Natural killer cell treated with Interleukin-12 subunit alpha and Interleukin-12 subunit beta and Interleukin-15 and Interleukin-18, amount 100 ng/mL, for 72 hours (primary cell): ENCODE measurements at regions not wholly inside any gene's neighbourhood (a gene's known extent, or its start where the extent isn't known, plus 50 kb on each side); places are given as distances from the start of the nearest gene placed in this dataset.

Experiments used
- ATAC-seq, 2 donors: fragments of 150-1000 bp; cut with Tn5 transposase in 1 of 2; sonication (Bioruptor Pico), chemical (Tn5 transposase) in 1 of 2; 2 replicates each; pipeline ENCODE4 v1.10.0; 2021
- DNase-seq: peaks from one replicate; pipeline ENCODE4 v3.0.0; 2022; ENCODE audit warnings: low spot score
- H3K27ac Mint-ChIP-seq, 2 donors: 1 replicate in 1 of 2; 2 replicates in 1 of 2; pipeline ENCODE4 v1.8.0; 2022; ENCODE audit warnings: mixed read lengths in 2 of 2, mild to moderate bottlenecking in 1 of 2, moderate library complexity in 1 of 2
- H3K27me3 Mint-ChIP-seq, 2 donors: 1 replicate in 1 of 2; 2 replicates in 1 of 2; pipeline ENCODE4 v1.8.0; 2022; ENCODE audit warnings: mixed read lengths in 2 of 2
- H3K36me3 Mint-ChIP-seq: one replicate; pipeline ENCODE4 v1.8.0; 2022; ENCODE audit warnings: mixed read lengths
- H3K4me1 Mint-ChIP-seq, 2 donors: 1 replicate in 1 of 2; 2 replicates in 1 of 2; pipeline ENCODE4 v1.8.0; 2022; ENCODE audit warnings: low read depth in 2 of 2, mixed read lengths in 2 of 2, mild to moderate bottlenecking in 1 of 2
- H3K4me3 Mint-ChIP-seq: one replicate; pipeline ENCODE4 v1.8.0; 2022; ENCODE audit warnings: mixed read lengths
- H3K9me3 Mint-ChIP-seq: 2 replicates; pipeline ENCODE4 v1.8.0; 2022; ENCODE audit warnings: mixed read lengths

GRCh38 chr17:13749166-13749890, 147.6 kb upstream of the HS3ST3A1 start:
- Mint-ChIP-seq H3K27me3 (peaks cover 10 to 17% of the 10 kb centered on the region in 2 donors), H3K4me3 (no peak overlapping the region), H3K9me3 (no peaks in the 10 kb centered on the region), H3K36me3 (no peaks in the 10 kb centered on the region), H3K4me1 (no peaks in the 10 kb centered on the region), H3K27ac (no peak overlapping the region)
- no peak for DNase-seq
- ATAC-seq: no peak

- H3K27me3 Mint-ChIP-seq: peaks cover 10 to 16% of the 10 kb centered on the region in 2 donors
- H3K4me3 Mint-ChIP-seq: no peak overlapping the region
- ATAC-seq (no peak), DNase-seq (no peak)
- H3K4me1 Mint-ChIP-seq: no peaks in the 10 kb centered on the region
- H3K9me3 Mint-ChIP-seq: no peaks in the 10 kb centered on the region
- H3K36me3 Mint-ChIP-seq: no peaks in the 10 kb centered on the region
- H3K27ac Mint-ChIP-seq: no peak overlapping the region
Observed at GRCh38 chr17:13749891-13750235, 148.1 kb upstream of the HS3ST3A1 start.

GRCh38 chr17:13750816-13751793, 149.4 kb upstream of the HS3ST3A1 start:
- Mint-ChIP-seq H3K9me3 (no peaks in the 10 kb centered on the region), H3K4me3 (no peak overlapping the region), H3K36me3 (no peaks in the 10 kb centered on the region), H3K27me3 (peaks cover 5 to 8% of the 10 kb centered on the region in 2 donors), H3K27ac (no peak overlapping the region), H3K4me1 (no peaks in the 10 kb centered on the region)
- DNase-seq: no peak
- ATAC-seq: no peak

- H3K4me1 Mint-ChIP-seq: no peaks in the 10 kb centered on the region
- no peak overlapping the region for H3K4me3 Mint-ChIP-seq
- H3K9me3 Mint-ChIP-seq: no peaks in the 10 kb centered on the region
- no peak for ATAC-seq
- no peak overlapping the region for H3K27ac Mint-ChIP-seq
- DNase-seq: no peak
- H3K27me3 Mint-ChIP-seq: peaks cover 0 to 8% of the 10 kb centered on the region in 2 donors
- H3K36me3 Mint-ChIP-seq: no peaks in the 10 kb centered on the region
Observed at GRCh38 chr17:13753154-13753553, 151.4 kb upstream of the HS3ST3A1 start.

GRCh38 chr17:13753771-13754170, 152.0 kb upstream of the HS3ST3A1 start:
- H3K27me3 Mint-ChIP-seq: peaks cover 0 to 8% of the 10 kb centered on the region in 2 donors
- H3K4me3 Mint-ChIP-seq: no peak overlapping the region
- no peak overlapping the region for H3K27ac Mint-ChIP-seq
- no peaks in the 10 kb centered on the region for H3K4me1 Mint-ChIP-seq
- ATAC-seq: no peak
- no peaks in the 10 kb centered on the region for H3K9me3 Mint-ChIP-seq
- H3K36me3 Mint-ChIP-seq: no peaks in the 10 kb centered on the region
- DNase-seq: no peak

- ATAC-seq: no peak
Observed at GRCh38 chr17:13755851-13756250, 154.1 kb upstream of the HS3ST3A1 start.

GRCh38 chr17:13756763-13757162, 155.0 kb upstream of the HS3ST3A1 start:
- Mint-ChIP-seq H3K27ac (no peak overlapping the region), H3K36me3 (no peaks in the 10 kb centered on the region), H3K27me3 (peaks cover 6 to 17% of the 10 kb centered on the region in 2 donors), H3K9me3 (no peaks in the 10 kb centered on the region), H3K4me1 (no peaks in the 10 kb centered on the region), H3K4me3 (no peak overlapping the region)
- DNase-seq: no peak
- ATAC-seq: no peak

More at GRCh38 chr17:13755851-13756250, 154.1 kb upstream of the HS3ST3A1 start:
- H3K27ac Mint-ChIP-seq: no peak overlapping the region
- DNase-seq: no peak
- no peaks in the 10 kb centered on the region for H3K36me3 Mint-ChIP-seq
- H3K4me3 Mint-ChIP-seq: no peak overlapping the region
- no peaks in the 10 kb centered on the region for H3K9me3 Mint-ChIP-seq
- H3K4me1 Mint-ChIP-seq: no peaks in the 10 kb centered on the region
- H3K27me3 Mint-ChIP-seq: peaks cover 6 to 11% of the 10 kb centered on the region in 2 donors

- no peak overlapping the region for H3K27ac Mint-ChIP-seq
- H3K36me3 Mint-ChIP-seq: no peaks in the 10 kb centered on the region
- H3K4me3 Mint-ChIP-seq: no peak overlapping the region
- no peaks in the 10 kb centered on the region for H3K9me3 Mint-ChIP-seq
- no peak for DNase-seq
- peaks cover 6 to 17% of the 10 kb centered on the region in 2 donors for H3K27me3 Mint-ChIP-seq
- no peaks in the 10 kb centered on the region for H3K4me1 Mint-ChIP-seq
- no peak for ATAC-seq
Observed at GRCh38 chr17:13757871-13758270, 156.1 kb upstream of the HS3ST3A1 start.

GRCh38 chr17:13759518-13760335, 158.0 kb upstream of the HS3ST3A1 start:
- no peak for DNase-seq
- Mint-ChIP-seq H3K27ac (no peak overlapping the region), H3K9me3 (no peaks in the 10 kb centered on the region), H3K27me3 (peaks cover 8 to 17% of the 10 kb centered on the region in 2 donors), H3K36me3 (no peaks in the 10 kb centered on the region), H3K4me3 (no peak overlapping the region), H3K4me1 (no peaks in the 10 kb centered on the region)
- no peak for ATAC-seq

- Mint-ChIP-seq H3K27ac (no peak overlapping the region), H3K27me3 (peaks cover 6 to 18% of the 10 kb centered on the region in 2 donors), H3K4me3 (no peak overlapping the region), H3K36me3 (no peaks in the 10 kb centered on the region), H3K4me1 (no peaks in the 10 kb centered on the region), H3K9me3 (no peaks in the 10 kb centered on the region)
- ATAC-seq (no peak), DNase-seq (no peak)
Observed at GRCh38 chr17:13761038-13761603, 159.4 kb upstream of the HS3ST3A1 start.

- no peak overlapping the region for H3K4me3 Mint-ChIP-seq
- peaks cover 12 to 24% of the 10 kb centered on the region in 2 donors for H3K27me3 Mint-ChIP-seq
- ATAC-seq: no peak
- H3K9me3 Mint-ChIP-seq: peaks cover 5% of the 10 kb centered on the region
- no peak for DNase-seq
- peaks cover 3% of the 10 kb centered on the region for H3K36me3 Mint-ChIP-seq
- no peak overlapping the region for H3K27ac Mint-ChIP-seq
- no peaks in the 10 kb centered on the region for H3K4me1 Mint-ChIP-seq
Observed at GRCh38 chr17:13765701-13766100, 164.0 kb upstream of the HS3ST3A1 start.

- H3K4me1 Mint-ChIP-seq: no peaks in the 10 kb centered on the region
- no peak overlapping the region for H3K4me3 Mint-ChIP-seq
- DNase-seq: no peak
- peaks cover 7% of the 10 kb centered on the region for H3K9me3 Mint-ChIP-seq
- ATAC-seq: no peak
- no peak overlapping the region for H3K27ac Mint-ChIP-seq
- peaks cover 11 to 32% of the 10 kb centered on the region in 2 donors for H3K27me3 Mint-ChIP-seq
- peaks cover 5% of the 10 kb centered on the region for H3K36me3 Mint-ChIP-seq
Observed at GRCh38 chr17:13770702-13771101, 169.0 kb upstream of the HS3ST3A1 start.

GRCh38 chr17:13775450-13775849, 173.7 kb upstream of the HS3ST3A1 start:
- H3K36me3 Mint-ChIP-seq: peaks cover 5% of the 10 kb centered on the region
- DNase-seq: no peak

More at GRCh38 chr17:13775450-13775849, 173.7 kb upstream of the HS3ST3A1 start:
- no peak overlapping the region for H3K27ac Mint-ChIP-seq
- H3K9me3 Mint-ChIP-seq: peaks cover 6% of the 10 kb centered on the region
- ATAC-seq: no peak
- H3K4me3 Mint-ChIP-seq: no peak overlapping the region
- H3K4me1 Mint-ChIP-seq: no peaks in the 10 kb centered on the region
- H3K27me3 Mint-ChIP-seq: peaks cover 2 to 14% of the 10 kb centered on the region in 2 donors
